ENCODE measurements at regions not wholly inside any gene's neighbourhood (a gene's known extent, or its start where the extent isn't known, plus 50 kb on each side); places are given as distances from the start of the nearest gene placed in this dataset.

GRCh38 chr2:6167592-6168138, 475.5 kb downstream of the SOX11 start:
- DNase-seq (ENCODE audit: low spot score): no peak
- no peaks in the 10 kb centered on the region for H3K27me3 ChIP-seq
- no peaks in the 10 kb centered on the region for H3K9me3 ChIP-seq
- H3K36me3 ChIP-seq: no peaks in the 10 kb centered on the region
- H3K27ac ChIP-seq: no peak overlapping the region
- H3K4me3 ChIP-seq: no peak overlapping the region
- TF ChIP-seq CTCF (IDR thresholded peaks at IDR 0.05): no peak
- H3K4me1 ChIP-seq: no peaks in the 10 kb centered on the region

GRCh38 chr2:6168485-6168884, 476.3 kb downstream of the SOX11 start:
- DNase-seq (ENCODE audit: low spot score): no peak
- H3K4me1 ChIP-seq: no peaks in the 10 kb centered on the region
- H3K27me3 ChIP-seq: no peaks in the 10 kb centered on the region
- no peak overlapping the region for H3K27ac ChIP-seq
- peaks cover 0 to 2% of the 10 kb centered on the region in 2 donors for H3K9me3 ChIP-seq
- H3K36me3 ChIP-seq: no peaks in the 10 kb centered on the region
- H3K4me3 ChIP-seq: no peak overlapping the region
- no peak for TF ChIP-seq CTCF (IDR thresholded peaks at IDR 0.05)

- TF ChIP-seq CTCF (IDR thresholded peaks at IDR 0.05): no peak
- H3K36me3 ChIP-seq: no peaks in the 10 kb centered on the region
These were observed 479.1 kb downstream of the SOX11 start for GRCh38 chr2:6171294-6171693.

GRCh38 chr2:6177811-6178210, 485.6 kb downstream of the SOX11 start:
- H3K27me3 ChIP-seq: no peaks in the 10 kb centered on the region
- no peak overlapping the region for H3K27ac ChIP-seq
- H3K4me3 ChIP-seq: no peak overlapping the region
- no peaks in the 10 kb centered on the region for H3K36me3 ChIP-seq
- no peaks in the 10 kb centered on the region for H3K4me1 ChIP-seq
- no peak for TF ChIP-seq CTCF (IDR thresholded peaks at IDR 0.05)
- peaks cover 0 to 18% of the 10 kb centered on the region in 2 donors for H3K9me3 ChIP-seq
- DNase-seq (ENCODE audit: low spot score): no peak

More at GRCh38 chr2:6171294-6171693, 479.1 kb downstream of the SOX11 start:
- Histone ChIP-seq H3K9me3 (peaks cover 0 to 18% of the 10 kb centered on the region in 2 donors), H3K27ac (no peak overlapping the region), H3K4me3 (no peak overlapping the region), H3K27me3 (no peaks in the 10 kb centered on the region), H3K4me1 (no peaks in the 10 kb centered on the region)
- DNase-seq (ENCODE audit: low spot score): no peak

- TF ChIP-seq CTCF (IDR thresholded peaks at IDR 0.05): no peak
- H3K27ac ChIP-seq: no peak overlapping the region
- no peaks in the 10 kb centered on the region for H3K4me1 ChIP-seq
- H3K36me3 ChIP-seq: no peaks in the 10 kb centered on the region
- no peaks in the 10 kb centered on the region for H3K9me3 ChIP-seq
- DNase-seq (ENCODE audit: low spot score): no peak
- no peaks in the 10 kb centered on the region for H3K27me3 ChIP-seq
- H3K4me3 ChIP-seq: no peak overlapping the region
These were observed 489.3 kb downstream of the SOX11 start for GRCh38 chr2:6181525-6181924.

- DNase-seq (ENCODE audit: low spot score): no peak
- Histone ChIP-seq H3K4me3 (no peak overlapping the region), H3K36me3 (no peaks in the 10 kb centered on the region), H3K9me3 (no peaks in the 10 kb centered on the region), H3K27ac (no peak overlapping the region), H3K27me3 (no peaks in the 10 kb centered on the region), H3K4me1 (no peaks in the 10 kb centered on the region)
- TF ChIP-seq CTCF (IDR thresholded peaks at IDR 0.05): no peak
These were observed 489.7 kb downstream of the SOX11 start for GRCh38 chr2:6181926-6182325.

Data from right atrium auricular region (tissue), 2 donors.